WTC11 (cell line): ENCODE measurements at regions not wholly inside any gene's neighbourhood (a gene's known extent, or its start where the extent isn't known, plus 50 kb on each side); places are given as distances from the start of the nearest gene placed in this dataset.

Experiments used
- AFF4 ChIP-seq: sonication (generic); formaldehyde crosslinking; IDR thresholded peaks from 2 replicates; pipeline ENCODE4 v1.8.1; 2023; ENCODE audit warnings: mild to moderate bottlenecking, missing genetic modification reagents, borderline replicate concordance
- CTCF ChIP-seq: fragments of 200-600 bp; IDR thresholded peaks from 2 replicates; pipeline ENCODE4 v1.8.0; 2022; ENCODE audit warnings: antibody characterized with exemption
- ESRRA ChIP-seq: sonication (generic); formaldehyde crosslinking; IDR thresholded peaks from 2 replicates; pipeline ENCODE4 v1.8.1; 2022; ENCODE audit warnings: mild to moderate bottlenecking, missing genetic modification reagents, borderline replicate concordance
- MAX ChIP-seq: sonication (generic); formaldehyde crosslinking; IDR thresholded peaks from 2 replicates; pipeline ENCODE4 v1.8.0; 2022; ENCODE audit warnings: mild to moderate bottlenecking, missing genetic modification reagents
- NR2C2 ChIP-seq: sonication (generic); formaldehyde crosslinking; IDR thresholded peaks from 2 replicates; pipeline ENCODE4 v1.8.0; 2022; ENCODE audit warnings: mild to moderate bottlenecking, missing genetic modification reagents
- NR3C1 ChIP-seq: sonication (generic); formaldehyde crosslinking; conservative IDR thresholded peaks from 2 replicates; pipeline ENCODE4 v1.8.1; 2023; ENCODE audit warnings: low read depth, mild to moderate bottlenecking, missing genetic modification reagents
- SMAD4 ChIP-seq: sonication (generic); formaldehyde crosslinking; IDR thresholded peaks from 2 replicates; pipeline ENCODE4 v1.8.0; 2022; ENCODE audit warnings: mild to moderate bottlenecking, missing genetic modification reagents
- TCF7 ChIP-seq: sonication (generic); formaldehyde crosslinking; IDR thresholded peaks from 2 replicates; pipeline ENCODE4 v1.8.0; 2022; ENCODE audit warnings: mild to moderate bottlenecking, low read depth, missing genetic modification reagents, moderate library complexity

- TF ChIP-seq NR2C2 (CRISPR knock-in tag): no peak
- TF ChIP-seq CTCF: no peak
- no peak for TF ChIP-seq ESRRA (CRISPR knock-in tag)
- TF ChIP-seq SMAD4 (CRISPR knock-in tag): no peak
- TF ChIP-seq AFF4: no peak
- no peak for TF ChIP-seq MAX (CRISPR knock-in tag)
- TF ChIP-seq NR3C1 (CRISPR knock-in tag): no peak
- TF ChIP-seq TCF7 (CRISPR knock-in tag): no peak
Observed at GRCh38 chr13:44074611-44075010, 194.9 kb downstream of the LACC1 start.
